SK-N-SH (cell line): ENCODE measurements at regions not wholly inside any gene's neighbourhood (a gene's known extent, or its start where the extent isn't known, plus 50 kb on each side); places are given as distances from the start of the nearest gene placed in this dataset.

Source experiments
- CTCF ChIA-PET: fragments of 300-600, 350-600 bp; formaldehyde crosslinking; extraction: SDS; loops from one replicate; lab custom pipeline; 2021; lab: Yijun Ruan, JAX
- POLR2A ChIA-PET: fragments of 350-600 bp; sonication (Branson Sonifier 250); formaldehyde crosslinking; extraction: SDS; loops from one replicate; lab custom pipeline; 2020; ENCODE audit warnings: antibody characterized with exemption, inconsistent platforms; lab: Yijun Ruan, JAX
- DNase-seq: peaks from one replicate; pipeline ENCODE4 v3.0.0; 2012
- H2AFZ ChIP-seq: fragments of 200-600 bp; sonication (generic); 2 replicates; pipeline ENCODE4 v1.8.1; 2016; ENCODE audit warnings: antibody characterized with exemption, mild to moderate bottlenecking, low read depth
- H3F3A ChIP-seq: fragments of 200-600 bp; sonication (generic); replicated peaks from 2 replicates; pipeline ENCODE3; 2016; ENCODE audit warnings: antibody characterized with exemption, mild to moderate bottlenecking; ENCODE audit not compliant: insufficient read depth
- H3K27ac ChIP-seq, 2 experiments: fragments of 200-500 bp in 1 of 2; fragments of 200-600 bp in 1 of 2; sonication (Bioruptor generic) in 1 of 2; sonication (generic), shearing (Covaris generic) in 1 of 2; 2 replicates each; pipeline versions ENCODE4 v1.5.1 to v1.6.1; 2014 to 2016; ENCODE audit warnings: low read depth in 2 of 2, inconsistent platforms in 1 of 2, low read length in 1 of 2, mild to moderate bottlenecking in 1 of 2, mixed read lengths in 1 of 2
- H3K27me3 ChIP-seq: fragments of 200-600 bp; sonication (generic), shearing (Covaris generic); 2 replicates; pipeline ENCODE4 v1.6.1; 2016; ENCODE audit warnings: mixed run types; ENCODE audit not compliant: insufficient read depth
- H3K36me3 ChIP-seq, 2 experiments: fragments of 200-500 bp in 1 of 2; fragments of 200-600 bp in 1 of 2; sonication (Bioruptor generic) in 1 of 2; sonication (generic) in 1 of 2; replicated peaks in 1 of 2; 2 replicates each; pipeline versions ENCODE3 to v1.5.1; 2014 to 2016; ENCODE audit warnings: low read length in 1 of 2, mild to moderate bottlenecking in 1 of 2; ENCODE audit not compliant: insufficient read depth in 2 of 2, control insufficient read depth in 1 of 2
- H3K4me1 ChIP-seq, 2 experiments: fragments of 200-500 bp in 1 of 2; fragments of 200-600 bp in 1 of 2; sonication (Bioruptor generic) in 1 of 2; sonication (generic), shearing (Covaris generic) in 1 of 2; 2 replicates each; pipeline versions ENCODE4 v1.5.1 to v1.6.1; 2014 to 2016; ENCODE audit warnings: low read depth in 1 of 2, low read length in 1 of 2, mixed run types in 1 of 2; ENCODE audit not compliant: insufficient read depth in 2 of 2, control insufficient read depth in 1 of 2
- H3K4me2 ChIP-seq: fragments of 200-600 bp; sonication (generic), shearing (Covaris generic); 2 replicates; pipeline ENCODE4 v1.6.1; 2017; ENCODE audit warnings: mixed run types
- H3K4me3 ChIP-seq, 2 experiments: fragments of 200-500 bp in 1 of 2; fragments of 200-600 bp in 1 of 2; sonication (Bioruptor generic) in 1 of 2; sonication (generic), shearing (Covaris generic) in 1 of 2; 2 replicates each; pipeline versions ENCODE4 v1.5.1 to v1.8.1; 2014 to 2016; ENCODE audit warnings: low read depth in 2 of 2, inconsistent platforms in 1 of 2, low read length in 1 of 2, mild to moderate bottlenecking in 1 of 2, mixed read lengths in 1 of 2, moderate library complexity in 1 of 2
- H3K79me2 ChIP-seq: fragments of 200-600 bp; sonication (generic); 2 replicates; pipeline ENCODE4 v1.8.1; 2017; ENCODE audit warnings: mild to moderate bottlenecking; ENCODE audit not compliant: insufficient read depth
- H3K9ac ChIP-seq: fragments of 200-600 bp; sonication (generic); 2 replicates; pipeline ENCODE4 v1.6.1; 2017; ENCODE audit warnings: mixed run types
- H3K9me2 ChIP-seq: fragments of 200-600 bp; sonication (generic); 2 replicates; pipeline ENCODE4 v1.6.1; 2017; ENCODE audit warnings: mixed run types
- H3K9me3 ChIP-seq: fragments of 200-600 bp; sonication (generic); 2 replicates; pipeline ENCODE4 v1.6.1; 2017; ENCODE audit warnings: mixed run types, mild to moderate bottlenecking, moderate library complexity
- H4K20me1 ChIP-seq: fragments of 200-600 bp; sonication (generic); 2 replicates; pipeline ENCODE4 v1.6.1; 2017; ENCODE audit warnings: mild to moderate bottlenecking, mixed run types; ENCODE audit not compliant: insufficient read depth
- FOXJ3 ChIP-seq: sonication (generic); formaldehyde crosslinking; IDR thresholded peaks from 2 replicates; pipeline ENCODE4 v1.5.1; 2020; ENCODE audit warnings: mild to moderate bottlenecking, missing genetic modification reagents
- FOXM1 ChIP-seq: IDR thresholded peaks from 2 replicates; pipeline ENCODE4 v1.4.0; 2012; ENCODE audit warnings: low read depth, mild to moderate bottlenecking
- GATA2 ChIP-seq: sonication (generic); formaldehyde crosslinking; IDR thresholded peaks from 2 replicates; pipeline ENCODE4 v1.5.0; 2020; ENCODE audit warnings: mild to moderate bottlenecking, missing genetic modification reagents
- MEF2A ChIP-seq: IDR thresholded peaks from 2 replicates; pipeline ENCODE4 v1.4.0; 2012; ENCODE audit warnings: low read depth, borderline replicate concordance
- MXI1 ChIP-seq: IDR thresholded peaks from 2 replicates; pipeline ENCODE4 v1.6.1; 2012; ENCODE audit warnings: mild to moderate bottlenecking, low read depth, low read length, improper control_type of control experiment
- NFIC ChIP-seq: IDR thresholded peaks from 2 replicates; pipeline ENCODE4 v1.4.0; 2012; ENCODE audit warnings: borderline replicate concordance
- NRF1 ChIP-seq: IDR thresholded peaks from 2 replicates; pipeline ENCODE4 v1.6.1; 2012; ENCODE audit warnings: low read depth, mild to moderate bottlenecking, low read length
- RAD21 ChIP-seq: IDR thresholded peaks from 2 replicates; pipeline ENCODE4 v1.6.1; 2012; ENCODE audit warnings: mild to moderate bottlenecking, low read length
- RCOR1 ChIP-seq: fragments of 150-350 bp; IDR thresholded peaks from 2 replicates; pipeline ENCODE4 v1.6.1; 2017; ENCODE audit warnings: antibody characterized with exemption, low read length
- SMC3 ChIP-seq: IDR thresholded peaks from 2 replicates; pipeline ENCODE4 v1.6.1; 2012; ENCODE audit warnings: low read depth, low read length, improper control_type of control experiment
- TAF1 ChIP-seq: IDR thresholded peaks from 2 replicates; pipeline ENCODE4 v1.6.1; 2012; ENCODE audit warnings: low read depth, mild to moderate bottlenecking, low read length, moderate library complexity, borderline replicate concordance
- TCF12 ChIP-seq: IDR thresholded peaks from 2 replicates; pipeline ENCODE4 v1.4.0; 2012
- TEAD4 ChIP-seq: IDR thresholded peaks from 2 replicates; pipeline ENCODE4 v1.4.0; 2012; ENCODE audit warnings: mild to moderate bottlenecking, borderline replicate concordance; ENCODE audit not compliant: insufficient read depth
- WGBS: methylation state at CpG from one replicate; pipeline ENCODE4 v1.1.6; 2017; ENCODE audit warnings: low lambda C conversion rate; 5-methylcytosine and 5-hydroxymethylcytosine counted together
- TF ChIP-seq, protein P1 (sequence below): IDR thresholded peaks from 2 replicates; pipeline ENCODE4 v1.4.0; 2012; ENCODE audit warnings: low read depth, borderline replicate concordance
- TF ChIP-seq, protein P2 (sequence below): fragments of 150-350 bp; IDR thresholded peaks from 2 replicates; pipeline ENCODE4 v1.6.1; 2016; ENCODE audit warnings: mild to moderate bottlenecking, low read depth, low read length

DNA sequence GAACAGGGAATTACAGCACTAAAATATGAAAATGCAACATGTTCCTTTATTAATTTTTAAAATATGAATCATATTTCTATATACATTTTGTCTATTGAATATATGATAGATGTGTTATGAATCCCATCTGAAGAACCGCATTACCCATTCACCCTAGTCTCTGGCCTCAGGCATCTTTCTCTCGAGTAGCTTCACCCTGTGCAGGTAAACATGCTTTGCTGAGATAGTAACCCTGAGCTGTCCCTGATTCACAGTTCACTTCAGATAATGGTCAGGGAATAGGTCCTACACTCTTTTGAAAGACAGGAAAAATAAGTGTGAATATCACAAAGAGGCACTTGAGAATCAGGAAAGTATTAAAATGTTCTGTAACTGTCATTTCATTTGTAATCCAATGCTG lies 766.8 kb downstream of the IRX1 start (continued):
- no peak for TF ChIP-seq TAF1
- TF ChIP-seq, all 33 proteins: peak for 0

DNA sequence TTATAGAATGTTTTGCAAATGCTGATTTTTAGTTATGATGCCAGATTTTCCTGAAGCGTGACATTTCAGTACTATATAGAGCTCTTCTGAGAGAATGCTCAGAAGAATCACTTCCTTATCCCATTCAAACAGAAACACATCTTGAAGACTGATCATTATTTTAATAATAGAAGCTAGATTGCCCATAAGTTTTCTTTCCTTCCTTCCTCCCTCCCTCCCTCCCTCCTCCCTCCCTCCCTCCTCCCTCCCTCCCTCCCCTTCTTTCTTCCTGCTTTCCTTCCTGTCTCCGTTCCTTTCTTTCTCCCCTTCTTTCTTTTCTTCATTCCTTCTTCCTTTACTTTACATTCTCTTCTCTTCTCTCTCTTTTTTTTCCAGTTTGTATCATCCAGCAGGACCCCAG lies 767.4 kb downstream of the IRX1 start:
- H3K27me3 ChIP-seq, result no peaks in the 10 kb centered on the region
- no peaks in the 10 kb centered on the region for H4K20me1 ChIP-seq
- no peak overlapping the region for H3K9ac ChIP-seq
- H3F3A ChIP-seq, result no peaks in the 10 kb centered on the region
- no peak overlapping the region for H2AFZ ChIP-seq
- no peaks in the 10 kb centered on the region for H3K9me2 ChIP-seq
- WGBS, result 2% methylated on average over 2 of the region's 2 CpGs
- DNase-seq, result no peak
- no peak overlapping the region for H3K27ac ChIP-seq
- no peak overlapping the region for H3K4me3 ChIP-seq
- no peaks in the 10 kb centered on the region for H3K79me2 ChIP-seq
- no peaks in the 10 kb centered on the region for H3K9me3 ChIP-seq
- H3K4me2 ChIP-seq, result no peak overlapping the region
- no peaks in the 10 kb centered on the region for H3K36me3 ChIP-seq
- no peak for TF ChIP-seq SMC3
- no peak for TF ChIP-seq NFIC
- TF ChIP-seq, protein P1, sequence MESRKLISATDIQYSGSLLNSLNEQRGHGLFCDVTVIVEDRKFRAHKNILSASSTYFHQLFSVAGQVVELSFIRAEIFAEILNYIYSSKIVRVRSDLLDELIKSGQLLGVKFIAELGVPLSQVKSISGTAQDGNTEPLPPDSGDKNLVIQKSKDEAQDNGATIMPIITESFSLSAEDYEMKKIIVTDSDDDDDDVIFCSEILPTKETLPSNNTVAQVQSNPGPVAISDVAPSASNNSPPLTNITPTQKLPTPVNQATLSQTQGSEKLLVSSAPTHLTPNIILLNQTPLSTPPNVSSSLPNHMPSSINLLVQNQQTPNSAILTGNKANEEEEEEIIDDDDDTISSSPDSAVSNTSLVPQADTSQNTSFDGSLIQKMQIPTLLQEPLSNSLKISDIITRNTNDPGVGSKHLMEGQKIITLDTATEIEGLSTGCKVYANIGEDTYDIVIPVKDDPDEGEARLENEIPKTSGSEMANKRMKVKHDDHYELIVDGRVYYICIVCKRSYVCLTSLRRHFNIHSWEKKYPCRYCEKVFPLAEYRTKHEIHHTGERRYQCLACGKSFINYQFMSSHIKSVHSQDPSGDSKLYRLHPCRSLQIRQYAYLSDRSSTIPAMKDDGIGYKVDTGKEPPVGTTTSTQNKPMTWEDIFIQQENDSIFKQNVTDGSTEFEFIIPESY, result no peak
- TF ChIP-seq FOXM1, result no peak
- TF ChIP-seq NRF1, result no peak
- no peak for TF ChIP-seq TCF12
- TF ChIP-seq, protein P2, sequence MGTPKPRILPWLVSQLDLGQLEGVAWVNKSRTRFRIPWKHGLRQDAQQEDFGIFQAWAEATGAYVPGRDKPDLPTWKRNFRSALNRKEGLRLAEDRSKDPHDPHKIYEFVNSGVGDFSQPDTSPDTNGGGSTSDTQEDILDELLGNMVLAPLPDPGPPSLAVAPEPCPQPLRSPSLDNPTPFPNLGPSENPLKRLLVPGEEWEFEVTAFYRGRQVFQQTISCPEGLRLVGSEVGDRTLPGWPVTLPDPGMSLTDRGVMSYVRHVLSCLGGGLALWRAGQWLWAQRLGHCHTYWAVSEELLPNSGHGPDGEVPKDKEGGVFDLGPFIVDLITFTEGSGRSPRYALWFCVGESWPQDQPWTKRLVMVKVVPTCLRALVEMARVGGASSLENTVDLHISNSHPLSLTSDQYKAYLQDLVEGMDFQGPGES, result no peak
- no peak for TF ChIP-seq MXI1
- TF ChIP-seq, all 33 proteins: peak for 0
- CTCF ChIA-PET, result no interaction called here
- H3K4me1 ChIP-seq, result no peaks in the 10 kb centered on the region
- POLR2A ChIA-PET, result no interaction called here

DNA sequence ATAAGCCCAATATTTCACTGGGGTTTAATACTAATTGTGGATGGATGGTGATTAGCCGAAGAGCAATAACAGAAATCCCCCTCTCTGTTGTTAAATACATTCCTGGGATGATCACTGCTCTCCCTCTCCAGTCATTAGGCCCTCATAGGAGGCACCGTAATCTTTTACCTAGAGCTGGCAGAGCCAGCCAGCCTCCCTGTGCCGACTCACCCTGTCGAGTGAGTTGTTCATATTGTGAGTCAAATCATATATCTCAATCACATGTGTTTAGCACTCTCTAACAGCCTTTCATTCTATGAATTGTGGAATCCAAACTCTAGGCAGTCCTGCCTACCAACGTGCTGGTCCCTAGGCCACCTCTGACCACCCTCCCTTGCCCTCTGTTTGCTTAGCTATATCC lies 771.0 kb downstream of the IRX1 start:
- H3K4me2 ChIP-seq, result no peak overlapping the region
- H3F3A ChIP-seq, result no peaks in the 10 kb centered on the region
- no peaks in the 10 kb centered on the region for H3K27me3 ChIP-seq
- WGBS, result 0% methylated on average over 5 of the region's 5 CpGs
- no peaks in the 10 kb centered on the region for H4K20me1 ChIP-seq
- no peak for DNase-seq
- no peaks in the 10 kb centered on the region for H3K9me2 ChIP-seq
- H3K4me1 ChIP-seq, result no peaks in the 10 kb centered on the region
- no peaks in the 10 kb centered on the region for H3K36me3 ChIP-seq
- H2AFZ ChIP-seq, result no peak overlapping the region
- H3K79me2 ChIP-seq, result no peaks in the 10 kb centered on the region
- ChIA-PET POLR2A (no interaction called here), CTCF (interaction anchor here (0.9 to 1.6 kb wide), 2 partner anchors 9 to 10 kb away, joined by 3 to 4 read pairs; no protein-coding TSS in a partner anchor)
- TF ChIP-seq FOXM1, result no peak
- no peak for TF ChIP-seq MEF2A
- no peak for TF ChIP-seq TAF1
- TF ChIP-seq, protein P1, result no peak
- TF ChIP-seq TCF12, result no peak
- TF ChIP-seq RAD21, result no peak
- no peak for TF ChIP-seq GATA2
- TF ChIP-seq MXI1, result no peak
- TF ChIP-seq FOXJ3 (CRISPR knock-in tag), result no peak
- TF ChIP-seq SMC3, result no peak
- TF ChIP-seq RCOR1, result no peak
- TF ChIP-seq TEAD4, result no peak
- no peak for TF ChIP-seq NFIC
- no peak overlapping the region for H3K27ac ChIP-seq
- H3K9ac ChIP-seq, result no peak overlapping the region
- H3K9me3 ChIP-seq, result no peaks in the 10 kb centered on the region
- H3K4me3 ChIP-seq, result no peak overlapping the region
